OCI-LY1 (cell line): ENCODE measurements at regions not wholly inside any gene's neighbourhood (a gene's known extent, or its start where the extent isn't known, plus 50 kb on each side); places are given as distances from the start of the nearest gene placed in this dataset.
"Not testable (repeated sequence)": the region's sequence is repeated elsewhere in the genome, so short reads cannot be mapped to it uniquely, and the experiment has no call there.

Source experiments
- CTCF ChIP-seq: fragments of 200-600 bp; sonication (generic), shearing (Covaris generic); IDR thresholded peaks from 2 replicates; pipeline ENCODE4 v1.5.1; 2017; ENCODE audit warnings: mild to moderate bottlenecking, antibody characterized with exemption, low read length, moderate library complexity, mixed read lengths
- EZH2 ChIP-seq: fragments of 200-600 bp; sonication (generic), shearing (Covaris generic); IDR thresholded peaks from 2 replicates; pipeline ENCODE4 v1.8.0; 2017; ENCODE audit warnings: borderline replicate concordance, mixed run types, mild to moderate bottlenecking, antibody characterized with exemption, low read length, moderate library complexity, mixed read lengths

DNA sequence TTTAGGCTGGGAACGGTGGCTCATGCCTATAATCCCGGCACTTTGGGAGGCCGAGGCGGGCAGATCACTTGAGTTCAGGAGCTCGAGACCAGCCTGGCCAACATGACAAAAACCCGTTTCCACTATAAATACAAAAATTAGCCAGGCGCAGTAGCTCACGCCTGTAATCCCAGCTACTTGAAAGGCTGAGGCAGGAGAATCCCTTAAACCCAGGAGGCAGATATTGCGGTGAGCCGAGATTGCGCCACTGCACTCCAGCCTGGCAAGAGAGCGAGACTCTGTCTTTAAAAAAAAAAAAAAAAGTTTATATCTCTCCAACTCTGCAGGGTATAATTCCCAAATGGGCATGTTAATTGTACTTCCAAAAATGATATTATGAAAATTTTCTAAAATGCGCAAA lies 91.6 kb downstream of the CD200R1L start:
- TF ChIP-seq EZH2, CTCF: not testable (repeated sequence)
